ENCODE measurements at regions not wholly inside any gene's neighbourhood (a gene's known extent, or its start where the extent isn't known, plus 50 kb on each side); places are given as distances from the start of the nearest gene placed in this dataset.

DNA sequence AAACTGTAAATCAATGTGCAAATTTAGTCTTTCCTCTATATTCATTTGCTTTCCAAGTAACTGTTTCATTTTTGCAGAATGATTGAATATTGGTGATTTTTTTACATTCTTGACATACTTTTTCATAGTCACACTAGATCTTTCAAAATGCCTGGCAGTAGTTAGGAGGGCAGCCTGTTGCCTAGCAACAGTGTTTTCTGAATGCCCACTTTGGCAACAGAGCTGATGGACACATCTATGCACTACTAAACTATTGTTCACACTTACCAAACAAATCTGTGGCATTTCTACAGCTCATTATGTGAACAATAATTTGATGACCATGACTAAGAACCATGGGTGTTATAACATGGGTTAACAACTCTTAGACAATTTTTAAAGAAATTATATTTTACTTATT lies 438.0 kb upstream of the IMPG1 start:
- DNase-seq (ENCODE audit: low read depth in 1 of 2, low spot score in 1 of 2): no peak
- Histone ChIP-seq H3K27ac (replicated peaks) (no peak overlapping the region), H3K4me3 (replicated peaks; ENCODE audit: insufficient read depth, low read length) (no peak overlapping the region), H3K27me3 (ENCODE audit: insufficient read depth, poor library complexity, severe bottlenecking) (no peaks in the 10 kb centered on the region)
- TF ChIP-seq POLR2AphosphoS5 (IDR thresholded peaks at IDR 0.05; ENCODE audit: low read depth) (no peak), SPI1 (IDR thresholded peaks at IDR 0.05; ENCODE audit: borderline replicate concordance, low read depth) (no peak), GABPA (IDR thresholded peaks at IDR 0.05; ENCODE audit: low read depth) (no peak)
- TF ChIP-seq, protein P1, sequence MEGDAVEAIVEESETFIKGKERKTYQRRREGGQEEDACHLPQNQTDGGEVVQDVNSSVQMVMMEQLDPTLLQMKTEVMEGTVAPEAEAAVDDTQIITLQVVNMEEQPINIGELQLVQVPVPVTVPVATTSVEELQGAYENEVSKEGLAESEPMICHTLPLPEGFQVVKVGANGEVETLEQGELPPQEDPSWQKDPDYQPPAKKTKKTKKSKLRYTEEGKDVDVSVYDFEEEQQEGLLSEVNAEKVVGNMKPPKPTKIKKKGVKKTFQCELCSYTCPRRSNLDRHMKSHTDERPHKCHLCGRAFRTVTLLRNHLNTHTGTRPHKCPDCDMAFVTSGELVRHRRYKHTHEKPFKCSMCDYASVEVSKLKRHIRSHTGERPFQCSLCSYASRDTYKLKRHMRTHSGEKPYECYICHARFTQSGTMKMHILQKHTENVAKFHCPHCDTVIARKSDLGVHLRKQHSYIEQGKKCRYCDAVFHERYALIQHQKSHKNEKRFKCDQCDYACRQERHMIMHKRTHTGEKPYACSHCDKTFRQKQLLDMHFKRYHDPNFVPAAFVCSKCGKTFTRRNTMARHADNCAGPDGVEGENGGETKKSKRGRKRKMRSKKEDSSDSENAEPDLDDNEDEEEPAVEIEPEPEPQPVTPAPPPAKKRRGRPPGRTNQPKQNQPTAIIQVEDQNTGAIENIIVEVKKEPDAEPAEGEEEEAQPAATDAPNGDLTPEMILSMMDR (IDR thresholded peaks at IDR 0.05; ENCODE audit: insufficient read depth, low read length): no peak
- TF ChIP-seq, protein P2, sequence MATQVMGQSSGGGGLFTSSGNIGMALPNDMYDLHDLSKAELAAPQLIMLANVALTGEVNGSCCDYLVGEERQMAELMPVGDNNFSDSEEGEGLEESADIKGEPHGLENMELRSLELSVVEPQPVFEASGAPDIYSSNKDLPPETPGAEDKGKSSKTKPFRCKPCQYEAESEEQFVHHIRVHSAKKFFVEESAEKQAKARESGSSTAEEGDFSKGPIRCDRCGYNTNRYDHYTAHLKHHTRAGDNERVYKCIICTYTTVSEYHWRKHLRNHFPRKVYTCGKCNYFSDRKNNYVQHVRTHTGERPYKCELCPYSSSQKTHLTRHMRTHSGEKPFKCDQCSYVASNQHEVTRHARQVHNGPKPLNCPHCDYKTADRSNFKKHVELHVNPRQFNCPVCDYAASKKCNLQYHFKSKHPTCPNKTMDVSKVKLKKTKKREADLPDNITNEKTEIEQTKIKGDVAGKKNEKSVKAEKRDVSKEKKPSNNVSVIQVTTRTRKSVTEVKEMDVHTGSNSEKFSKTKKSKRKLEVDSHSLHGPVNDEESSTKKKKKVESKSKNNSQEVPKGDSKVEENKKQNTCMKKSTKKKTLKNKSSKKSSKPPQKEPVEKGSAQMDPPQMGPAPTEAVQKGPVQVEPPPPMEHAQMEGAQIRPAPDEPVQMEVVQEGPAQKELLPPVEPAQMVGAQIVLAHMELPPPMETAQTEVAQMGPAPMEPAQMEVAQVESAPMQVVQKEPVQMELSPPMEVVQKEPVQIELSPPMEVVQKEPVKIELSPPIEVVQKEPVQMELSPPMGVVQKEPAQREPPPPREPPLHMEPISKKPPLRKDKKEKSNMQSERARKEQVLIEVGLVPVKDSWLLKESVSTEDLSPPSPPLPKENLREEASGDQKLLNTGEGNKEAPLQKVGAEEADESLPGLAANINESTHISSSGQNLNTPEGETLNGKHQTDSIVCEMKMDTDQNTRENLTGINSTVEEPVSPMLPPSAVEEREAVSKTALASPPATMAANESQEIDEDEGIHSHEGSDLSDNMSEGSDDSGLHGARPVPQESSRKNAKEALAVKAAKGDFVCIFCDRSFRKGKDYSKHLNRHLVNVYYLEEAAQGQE (IDR thresholded peaks at IDR 0.05; ENCODE audit: insufficient replicate concordance, low read depth): no peak

DNA sequence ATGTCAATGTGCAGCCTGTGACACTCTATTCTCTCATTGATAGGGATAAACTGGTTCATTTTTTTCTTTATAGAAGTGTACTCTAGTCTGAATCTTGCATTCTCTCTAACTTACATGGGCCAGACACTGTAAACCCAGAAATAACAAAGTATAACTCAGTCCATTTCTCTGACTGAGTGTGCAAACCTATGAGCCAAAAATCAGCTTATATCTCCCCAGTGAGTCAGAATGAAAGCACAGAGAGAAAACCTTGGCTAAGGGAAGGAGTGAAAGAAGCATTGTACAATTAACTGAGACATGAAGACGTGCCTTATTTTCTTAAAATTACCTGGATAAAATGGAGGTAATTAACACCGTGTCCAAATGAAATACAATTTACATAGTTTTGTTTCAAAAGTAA lies 436.9 kb upstream of the IMPG1 start:
- TF ChIP-seq GABPA (IDR thresholded peaks at IDR 0.05; ENCODE audit: low read depth): no peak
- TF ChIP-seq SPI1 (IDR thresholded peaks at IDR 0.05; ENCODE audit: borderline replicate concordance, low read depth): no peak
- TF ChIP-seq POLR2AphosphoS5 (IDR thresholded peaks at IDR 0.05; ENCODE audit: low read depth): no peak
- TF ChIP-seq, protein P2 (IDR thresholded peaks at IDR 0.05; ENCODE audit: insufficient replicate concordance, low read depth): no peak
- TF ChIP-seq, protein P1 (IDR thresholded peaks at IDR 0.05; ENCODE audit: insufficient read depth, low read length): no peak
- H3K4me3 ChIP-seq (replicated peaks; ENCODE audit: insufficient read depth, low read length): no peak overlapping the region
- no peak for DNase-seq (ENCODE audit: low read depth in 1 of 2, low spot score in 1 of 2)
- H3K27me3 ChIP-seq (ENCODE audit: insufficient read depth, poor library complexity, severe bottlenecking): no peaks in the 10 kb centered on the region
- no peak overlapping the region for H3K27ac ChIP-seq (replicated peaks)

DNA sequence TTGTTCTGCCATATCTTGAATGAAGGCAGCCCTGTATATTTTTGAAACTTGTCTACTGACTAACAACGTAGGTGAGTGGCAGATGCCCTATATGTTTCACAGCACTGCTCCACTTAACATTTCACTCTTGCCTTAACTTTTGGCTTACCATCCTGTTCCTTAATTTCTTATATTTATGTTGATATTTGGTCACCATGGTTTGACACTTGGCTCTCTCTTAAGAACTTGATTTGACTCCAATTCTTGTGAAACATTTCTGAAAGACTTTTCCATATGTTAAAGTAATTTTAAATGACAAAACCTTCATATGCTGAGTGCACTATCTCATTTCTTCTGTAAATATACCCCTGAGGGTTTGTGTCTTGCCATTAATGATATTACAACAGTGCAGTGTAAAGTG lies 434.3 kb upstream of the IMPG1 start:
- TF ChIP-seq GABPA (IDR thresholded peaks at IDR 0.05; ENCODE audit: low read depth) (no peak), SPI1 (IDR thresholded peaks at IDR 0.05; ENCODE audit: borderline replicate concordance, low read depth) (no peak), POLR2AphosphoS5 (IDR thresholded peaks at IDR 0.05; ENCODE audit: low read depth) (no peak)
- TF ChIP-seq, protein P2 (IDR thresholded peaks at IDR 0.05; ENCODE audit: insufficient replicate concordance, low read depth): no peak
- TF ChIP-seq, protein P1 (IDR thresholded peaks at IDR 0.05; ENCODE audit: insufficient read depth, low read length): no peak
- DNase-seq (ENCODE audit: low read depth in 1 of 2, low spot score in 1 of 2): no peak
- H3K27me3 ChIP-seq (ENCODE audit: insufficient read depth, poor library complexity, severe bottlenecking): no peaks in the 10 kb centered on the region
- no peak overlapping the region for H3K27ac ChIP-seq (replicated peaks)
- H3K4me3 ChIP-seq (replicated peaks; ENCODE audit: insufficient read depth, low read length): no peak overlapping the region

Measured in HL-60 (cell line).